ENCODE measurements at regions not wholly inside any gene's neighbourhood (a gene's known extent, or its start where the extent isn't known, plus 50 kb on each side); places are given as distances from the start of the nearest gene placed in this dataset.
"Not testable (repeated sequence)": the region's sequence is repeated elsewhere in the genome, so short reads cannot be mapped to it uniquely, and the experiment has no call there.

- DNase-seq (ENCODE audit: low spot score): no peak
- H3K4me3 Mint-ChIP-seq (ENCODE audit: unreplicated experiment): no peak overlapping the region
- peaks cover 26% of the 10 kb centered on the region for H3K27me3 Mint-ChIP-seq (ENCODE audit: low read depth)
- H3K36me3 Mint-ChIP-seq (ENCODE audit: low read depth): no peaks in the 10 kb centered on the region
- TF ChIP-seq CTCF (IDR thresholded peaks at IDR 0.05): no peak
- no peak overlapping the region for H3K27ac Mint-ChIP-seq (ENCODE audit: unreplicated experiment)
- no peaks in the 10 kb centered on the region for H3K4me1 Mint-ChIP-seq (ENCODE audit: low read depth)
- peaks cover 11% of the 10 kb centered on the region for H3K9me3 Mint-ChIP-seq (ENCODE audit: low read depth)
Measured at GRCh38 chr4:159966746-159967145, 863.9 kb downstream of the RAPGEF2 start.

- not testable (repeated sequence) for H3K27me3 Mint-ChIP-seq (ENCODE audit: low read depth); H3K36me3 Mint-ChIP-seq (ENCODE audit: low read depth); H3K4me1 Mint-ChIP-seq (ENCODE audit: low read depth); H3K27ac Mint-ChIP-seq (ENCODE audit: unreplicated experiment); H3K4me3 Mint-ChIP-seq (ENCODE audit: unreplicated experiment); H3K9me3 Mint-ChIP-seq (ENCODE audit: low read depth); DNase-seq (ENCODE audit: low spot score)
Measured at GRCh38 chr4:159976871-159977482, 874.1 kb downstream of the RAPGEF2 start.

- no peak for TF ChIP-seq CTCF (IDR thresholded peaks at IDR 0.05)
- Mint-ChIP-seq H3K9me3 (ENCODE audit: low read depth) (peaks cover 2% of the 10 kb centered on the region), H3K27me3 (ENCODE audit: low read depth) (no peaks in the 10 kb centered on the region), H3K4me1 (ENCODE audit: low read depth) (no peaks in the 10 kb centered on the region), H3K27ac (ENCODE audit: unreplicated experiment) (no peak overlapping the region), H3K36me3 (ENCODE audit: low read depth) (no peaks in the 10 kb centered on the region), H3K4me3 (ENCODE audit: unreplicated experiment) (no peak overlapping the region)
- DNase-seq (ENCODE audit: low spot score): no peak
Measured at GRCh38 chr4:159977907-159978617, 875.2 kb downstream of the RAPGEF2 start.

- H3K9me3 Mint-ChIP-seq (ENCODE audit: low read depth): no peaks in the 10 kb centered on the region
- no peak overlapping the region for H3K4me3 Mint-ChIP-seq (ENCODE audit: unreplicated experiment)
- no peaks in the 10 kb centered on the region for H3K4me1 Mint-ChIP-seq (ENCODE audit: low read depth)
- no peaks in the 10 kb centered on the region for H3K36me3 Mint-ChIP-seq (ENCODE audit: low read depth)
- DNase-seq (ENCODE audit: low spot score): no peak
- no peak overlapping the region for H3K27ac Mint-ChIP-seq (ENCODE audit: unreplicated experiment)
- TF ChIP-seq CTCF (IDR thresholded peaks at IDR 0.05): no peak
- H3K27me3 Mint-ChIP-seq (ENCODE audit: low read depth): peaks cover 3% of the 10 kb centered on the region
Measured at GRCh38 chr4:159979351-159979750, 876.5 kb downstream of the RAPGEF2 start.

- peaks cover 3% of the 10 kb centered on the region for H3K27me3 Mint-ChIP-seq (ENCODE audit: low read depth)
- no peak for TF ChIP-seq CTCF (IDR thresholded peaks at IDR 0.05)
- no peaks in the 10 kb centered on the region for H3K36me3 Mint-ChIP-seq (ENCODE audit: low read depth)
- H3K27ac Mint-ChIP-seq (ENCODE audit: unreplicated experiment): no peak overlapping the region
- DNase-seq (ENCODE audit: low spot score): no peak
- H3K4me3 Mint-ChIP-seq (ENCODE audit: unreplicated experiment): no peak overlapping the region
- no peaks in the 10 kb centered on the region for H3K4me1 Mint-ChIP-seq (ENCODE audit: low read depth)
- no peaks in the 10 kb centered on the region for H3K9me3 Mint-ChIP-seq (ENCODE audit: low read depth)
Measured at GRCh38 chr4:159979953-159980352, 877.1 kb downstream of the RAPGEF2 start.
